Liver (tissue), 8 donors: ENCODE measurements at regions not wholly inside any gene's neighbourhood (a gene's known extent, or its start where the extent isn't known, plus 50 kb on each side); places are given as distances from the start of the nearest gene placed in this dataset.

Experiments used
- DNase-seq: peaks from one replicate; pipeline ENCODE4 v3.0.0-alpha.2; 2017; ENCODE audit warnings: low spot score
- H3K27ac ChIP-seq, 2 donors: one replicate each; pipeline ENCODE4 v1.7.0; 2013; ENCODE audit warnings: inconsistent platforms in 2 of 2, low read length in 2 of 2, control low read depth in 1 of 2, low read depth in 1 of 2, mild to moderate bottlenecking in 1 of 2
- H3K27me3 ChIP-seq, 4 donors: one replicate each; pipeline versions ENCODE4 v1.6.1 to v1.7.0; 2013; ENCODE audit warnings: low read length in 3 of 4, inconsistent platforms in 1 of 4, mild to moderate bottlenecking in 1 of 4, moderate library complexity in 1 of 4; ENCODE audit not compliant: control insufficient read depth in 4 of 4, insufficient read depth in 4 of 4
- H3K36me3 ChIP-seq, 4 donors: one replicate each; pipeline versions ENCODE4 v1.6.1 to v1.7.0; 2013; ENCODE audit warnings: low read length in 3 of 4, mild to moderate bottlenecking in 3 of 4, low read depth in 1 of 4, moderate library complexity in 1 of 4; ENCODE audit not compliant: control insufficient read depth in 4 of 4, insufficient read depth in 3 of 4
- H3K4me1 ChIP-seq, 4 donors: one replicate each; pipeline versions ENCODE4 v1.6.1 to v1.7.0; 2013; ENCODE audit warnings: low read length in 3 of 4, mild to moderate bottlenecking in 3 of 4, moderate library complexity in 1 of 4; ENCODE audit not compliant: control insufficient read depth in 4 of 4, insufficient read depth in 4 of 4
- H3K4me3 ChIP-seq, 3 donors: one replicate each; pipeline versions ENCODE4 v1.6.1 to v1.7.0; 2013; ENCODE audit warnings: low read length in 3 of 3, control low read depth in 1 of 3, low read depth in 1 of 3, mild to moderate bottlenecking in 1 of 3
- H3K9ac ChIP-seq, 2 donors: one replicate each; pipeline ENCODE4 v1.7.0; 2013; ENCODE audit warnings: low read length in 2 of 2, mild to moderate bottlenecking in 2 of 2, moderate library complexity in 2 of 2, control low read depth in 1 of 2, low read depth in 1 of 2
- H3K9me3 ChIP-seq, 4 donors: one replicate each; pipeline versions ENCODE4 v1.6.1 to v1.7.0; 2013; ENCODE audit warnings: low read length in 3 of 4; ENCODE audit not compliant: control insufficient read depth in 4 of 4
- EGR1 ChIP-seq, 2 donors: IDR thresholded peaks; 2 replicates each; pipeline ENCODE4 v1.6.1; 2016 to 2018; ENCODE audit warnings: antibody characterized with exemption in 2 of 2, low read depth in 2 of 2
- FOXA1 ChIP-seq: IDR thresholded peaks from 2 replicates; pipeline ENCODE4 v1.6.1; 2016; ENCODE audit warnings: antibody characterized with exemption
- GABPA ChIP-seq, 2 donors: IDR thresholded peaks in 1 of 2; conservative IDR thresholded peaks in 1 of 2; 2 replicates each; pipeline ENCODE4 v1.6.1; 2016; ENCODE audit warnings: antibody characterized with exemption in 2 of 2, mild to moderate bottlenecking in 1 of 2, moderate library complexity in 1 of 2
- HNF4A ChIP-seq, 2 donors: conservative IDR thresholded peaks; 2 replicates each; pipeline ENCODE4 v1.6.1; 2016; ENCODE audit warnings: antibody characterized with exemption in 2 of 2, mild to moderate bottlenecking in 2 of 2
- HNF4G ChIP-seq: IDR thresholded peaks from 2 replicates; pipeline ENCODE4 v1.6.1; 2016; ENCODE audit warnings: antibody characterized with exemption
- NR2F2 ChIP-seq: IDR thresholded peaks from 2 replicates; pipeline ENCODE4 v1.6.1; 2016; ENCODE audit warnings: antibody characterized with exemption
- RAD21 ChIP-seq, 2 donors: IDR thresholded peaks; 2 replicates each; pipeline ENCODE4 v1.6.1; 2016; ENCODE audit warnings: antibody characterized with exemption in 2 of 2, mild to moderate bottlenecking in 2 of 2
- REST ChIP-seq: IDR thresholded peaks from 2 replicates; pipeline ENCODE4 v1.6.1; 2016; ENCODE audit warnings: antibody characterized with exemption, mild to moderate bottlenecking
- RXRA ChIP-seq, 2 donors: IDR thresholded peaks; 2 replicates each; pipeline ENCODE4 v1.6.1; 2017 to 2018; ENCODE audit warnings: antibody characterized with exemption in 2 of 2, mild to moderate bottlenecking in 1 of 2
- ZBTB33 ChIP-seq: IDR thresholded peaks from 2 replicates; pipeline ENCODE4 v1.6.1; 2016; ENCODE audit warnings: antibody characterized with exemption
- WGBS: extraction: QIAGEN DNeasy Blood & Tissue Kit; methylation state at CpG from one replicate; pipeline ENCODE4 v1.1.7; 2013; 5-methylcytosine and 5-hydroxymethylcytosine counted together
- TF ChIP-seq, protein P1 (sequence below): fragments of 150-350 bp; IDR thresholded peaks from 2 replicates; pipeline ENCODE4 v1.5.1; 2017; ENCODE audit warnings: improper control_type of control experiment, low read depth, low read length; ENCODE audit not compliant: missing input control
- donor health status: healthy.
- donor health status: healthy.
- donor health status: healthy.
- donor health status: healthy.
- donor health status: healthy.

DNA sequence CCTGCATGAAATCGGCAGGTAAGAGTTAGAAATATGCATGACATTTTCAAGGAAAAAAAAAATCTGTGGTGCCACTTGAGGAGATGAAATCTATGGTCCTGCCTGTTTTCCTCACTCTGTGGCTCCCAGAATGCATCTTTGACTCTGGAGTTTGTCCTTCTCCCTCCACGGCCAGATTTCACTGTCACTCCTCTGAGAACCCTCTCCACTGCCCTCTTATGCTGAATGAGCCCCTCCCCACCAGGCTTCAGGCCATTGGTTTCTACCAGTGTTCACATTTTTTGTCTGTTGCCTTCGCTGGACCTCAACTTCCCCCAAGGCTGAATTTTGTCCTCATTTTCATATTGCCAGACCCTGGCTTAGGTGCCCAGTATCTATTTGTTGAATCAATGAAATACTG is 235.0 kb downstream of the ZIC5 start:
- peaks cover 0 to 8% (median 3%) of the 10 kb centered on the region in 4 donors for H3K4me1 ChIP-seq
- H3K27me3 ChIP-seq, result no peaks in the 10 kb centered on the region
- no peak overlapping the region for H3K9ac ChIP-seq
- DNase-seq, result no peak
- no peaks in the 10 kb centered on the region for H3K9me3 ChIP-seq
- no peak overlapping the region for H3K27ac ChIP-seq
- TF ChIP-seq EGR1 (IDR thresholded peaks at IDR 0.05; ENCODE audit: low read depth in 2 of 2) (no peak), RAD21 (IDR thresholded peaks at IDR 0.05) (no peak)
- H3K4me3 ChIP-seq, result no peak overlapping the region
- WGBS, result 83% methylated on average over 3 of the region's 3 CpGs
- H3K36me3 ChIP-seq, result no peaks in the 10 kb centered on the region

DNA sequence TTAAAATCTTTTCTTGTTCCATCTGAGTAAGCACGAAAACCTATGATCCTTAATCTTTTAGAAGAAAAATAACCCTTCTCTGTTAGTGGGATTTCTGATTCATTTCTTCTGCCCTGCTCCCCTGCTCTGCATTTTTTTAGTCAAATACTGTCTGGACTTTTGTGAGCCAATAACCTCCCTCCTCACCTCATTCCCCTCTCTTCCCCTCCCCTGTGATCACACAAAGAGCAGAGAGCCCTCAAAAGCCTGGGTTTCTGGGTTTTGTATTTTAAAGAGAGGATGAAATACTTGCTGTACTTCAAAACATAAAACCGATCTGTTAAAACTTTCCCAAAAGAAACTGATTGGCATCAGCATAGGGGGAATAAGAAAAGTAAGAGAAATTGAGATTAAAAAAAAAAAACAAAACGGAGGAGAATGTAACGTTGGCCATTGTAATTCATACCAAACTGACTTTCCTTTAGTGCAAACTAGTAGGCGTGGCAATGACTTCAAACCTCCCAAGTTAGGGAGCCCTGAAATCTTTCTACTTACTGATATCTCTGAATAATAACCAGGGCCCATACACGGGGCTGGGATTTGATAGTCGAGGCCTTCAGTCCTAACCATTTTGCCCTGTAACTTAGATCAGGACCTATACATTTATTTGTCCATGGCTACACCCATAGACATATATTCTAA is 232.9 kb downstream of the TM9SF2 start:
- no peak for DNase-seq
- no peak overlapping the region for H3K4me3 ChIP-seq
- no peaks in the 10 kb centered on the region for H3K27me3 ChIP-seq
- no peaks in the 10 kb centered on the region for H3K9me3 ChIP-seq
- no peak overlapping the region for H3K9ac ChIP-seq
- H3K36me3 ChIP-seq, result no peaks in the 10 kb centered on the region
- no peak for TF ChIP-seq REST
- no peak for TF ChIP-seq RAD21 (IDR thresholded peaks at IDR 0.05)
- TF ChIP-seq, protein P1, sequence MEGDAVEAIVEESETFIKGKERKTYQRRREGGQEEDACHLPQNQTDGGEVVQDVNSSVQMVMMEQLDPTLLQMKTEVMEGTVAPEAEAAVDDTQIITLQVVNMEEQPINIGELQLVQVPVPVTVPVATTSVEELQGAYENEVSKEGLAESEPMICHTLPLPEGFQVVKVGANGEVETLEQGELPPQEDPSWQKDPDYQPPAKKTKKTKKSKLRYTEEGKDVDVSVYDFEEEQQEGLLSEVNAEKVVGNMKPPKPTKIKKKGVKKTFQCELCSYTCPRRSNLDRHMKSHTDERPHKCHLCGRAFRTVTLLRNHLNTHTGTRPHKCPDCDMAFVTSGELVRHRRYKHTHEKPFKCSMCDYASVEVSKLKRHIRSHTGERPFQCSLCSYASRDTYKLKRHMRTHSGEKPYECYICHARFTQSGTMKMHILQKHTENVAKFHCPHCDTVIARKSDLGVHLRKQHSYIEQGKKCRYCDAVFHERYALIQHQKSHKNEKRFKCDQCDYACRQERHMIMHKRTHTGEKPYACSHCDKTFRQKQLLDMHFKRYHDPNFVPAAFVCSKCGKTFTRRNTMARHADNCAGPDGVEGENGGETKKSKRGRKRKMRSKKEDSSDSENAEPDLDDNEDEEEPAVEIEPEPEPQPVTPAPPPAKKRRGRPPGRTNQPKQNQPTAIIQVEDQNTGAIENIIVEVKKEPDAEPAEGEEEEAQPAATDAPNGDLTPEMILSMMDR, result no peak
- TF ChIP-seq ZBTB33, result no peak
- TF ChIP-seq GABPA (IDR thresholded peaks at IDR 0.05 in 1 of 2, conservative IDR thresholded peaks at IDR 0.05 in 1 of 2), result no peak
- TF ChIP-seq HNF4G, result no peak
- no peak for TF ChIP-seq EGR1 (IDR thresholded peaks at IDR 0.05; ENCODE audit: low read depth in 2 of 2)
- TF ChIP-seq NR2F2, result no peak
- TF ChIP-seq HNF4A (conservative IDR thresholded peaks at IDR 0.05), result no peak
- no peak for TF ChIP-seq RXRA (IDR thresholded peaks at IDR 0.05)
- no peak for TF ChIP-seq FOXA1
- H3K4me1 ChIP-seq, result peaks cover 0 to 5% (median 3%) of the 10 kb centered on the region in 4 donors
- no peak overlapping the region for H3K27ac ChIP-seq
- 87% methylated on average over 7 of the region's 7 CpGs for WGBS
